NOMO-1 treated with dmso at 0.1 percent for 144 hours (cell line): ENCODE measurements at regions not wholly inside any gene's neighbourhood (a gene's known extent, or its start where the extent isn't known, plus 50 kb on each side); places are given as distances from the start of the nearest gene placed in this dataset.

Source experiments
- DNase-seq: peaks from one replicate; lab custom pipeline; 2025; ENCODE audit not compliant: unreplicated experiment; lab: John Stamatoyannopoulos, UW

DNA sequence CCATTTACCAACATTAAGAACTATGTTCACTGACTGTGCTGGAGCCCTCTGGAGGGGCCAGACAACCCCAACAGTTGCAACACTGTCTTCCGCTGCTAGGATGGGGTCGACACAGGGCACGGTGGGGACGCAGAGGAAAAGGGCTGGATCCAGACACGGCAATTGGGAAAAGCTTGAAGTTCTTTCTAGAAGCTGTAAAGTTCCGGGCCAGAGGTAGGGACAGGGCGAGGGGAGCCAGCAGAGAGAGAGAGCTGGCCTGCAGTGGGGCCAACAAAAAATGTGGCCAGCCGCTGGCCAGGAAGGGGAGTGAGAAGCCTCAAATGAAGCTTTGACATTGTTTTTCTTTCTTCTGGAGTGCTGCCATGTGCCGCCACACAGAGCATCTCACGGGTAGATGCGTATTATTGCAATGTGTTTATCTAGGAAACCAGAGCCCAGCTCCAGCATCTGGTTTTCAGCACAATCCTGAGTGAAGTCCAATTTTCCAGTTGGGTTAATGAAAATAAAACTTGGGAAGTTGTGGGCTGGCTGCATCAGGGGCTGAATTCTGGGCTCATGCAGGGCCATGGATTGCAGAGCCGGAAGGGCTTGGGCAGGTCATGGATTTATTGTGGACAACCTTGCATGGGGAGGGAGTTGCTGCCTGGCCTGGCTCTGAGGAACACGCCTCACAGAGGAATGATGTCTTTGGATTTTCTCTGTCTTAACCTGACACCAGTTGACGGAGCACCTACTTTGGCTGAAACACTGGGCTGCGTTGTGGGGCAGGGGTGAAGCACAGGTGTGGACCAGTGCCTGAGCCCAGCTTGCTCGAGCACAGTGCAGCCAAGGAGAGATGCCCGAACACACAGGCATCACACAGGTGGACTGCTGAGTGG lies 67.6 kb upstream of the AMPD3 start:
- DNase-seq: no peak

DNA sequence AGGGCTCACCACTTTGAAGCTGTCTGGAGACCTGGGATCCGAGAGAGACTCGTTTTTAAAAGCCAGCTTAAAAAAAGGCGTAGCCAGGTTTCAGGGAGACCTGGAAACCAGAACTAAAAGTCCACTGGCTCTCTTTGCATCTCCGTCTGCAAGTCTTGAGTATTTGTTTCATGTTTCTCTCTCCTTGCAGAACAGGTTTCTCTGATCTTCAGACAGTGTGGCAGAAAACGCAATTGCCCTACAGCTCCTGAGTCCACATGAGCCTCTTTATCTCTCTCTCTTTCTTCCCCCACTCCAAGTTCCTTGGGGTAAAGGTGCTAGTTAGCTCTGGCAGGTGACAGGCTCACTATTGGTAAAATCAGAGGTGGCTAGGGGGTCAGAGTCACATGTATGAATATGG lies 67.0 kb upstream of the AMPD3 start:
- no peak for DNase-seq

DNA sequence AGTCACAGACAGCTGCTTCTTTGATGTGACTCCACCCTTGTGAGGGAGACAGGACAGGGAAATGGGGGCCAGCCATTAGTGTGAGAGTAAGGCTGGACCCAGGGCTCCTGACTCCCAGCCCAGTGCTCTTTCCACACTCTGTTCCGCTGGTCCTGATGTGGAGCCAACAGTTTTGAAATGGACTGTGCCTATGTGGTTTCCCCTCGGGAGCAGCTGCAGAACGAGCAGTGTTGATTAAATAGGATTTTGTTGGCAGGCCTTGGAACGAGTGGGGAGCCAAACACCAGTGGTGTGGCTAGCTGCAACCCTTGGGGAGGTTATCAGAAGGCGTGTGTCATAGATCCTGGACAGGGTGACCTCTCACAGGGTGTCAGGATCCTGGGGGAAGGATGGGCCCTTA lies 66.5 kb upstream of the AMPD3 start:
- no peak for DNase-seq

DNA sequence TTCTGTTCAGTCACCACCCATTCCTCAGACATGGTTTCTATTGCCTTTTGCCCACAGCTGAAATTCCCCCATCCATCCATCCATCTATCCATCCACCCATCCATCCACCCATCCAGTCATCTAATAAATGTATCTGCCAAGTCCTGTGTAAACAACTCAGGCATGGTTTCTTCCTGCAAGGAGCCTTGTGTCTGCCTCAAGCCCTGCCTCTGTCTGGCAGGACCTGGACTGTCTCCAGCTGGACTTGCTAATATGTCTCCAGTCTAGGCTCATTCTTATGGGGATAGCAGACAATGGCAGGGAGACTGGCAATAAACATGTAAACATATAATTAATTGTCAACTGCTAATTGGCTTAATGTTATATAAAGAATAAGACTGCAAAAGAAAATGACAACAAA lies 64.7 kb upstream of the AMPD3 start:
- DNase-seq: no peak

DNA sequence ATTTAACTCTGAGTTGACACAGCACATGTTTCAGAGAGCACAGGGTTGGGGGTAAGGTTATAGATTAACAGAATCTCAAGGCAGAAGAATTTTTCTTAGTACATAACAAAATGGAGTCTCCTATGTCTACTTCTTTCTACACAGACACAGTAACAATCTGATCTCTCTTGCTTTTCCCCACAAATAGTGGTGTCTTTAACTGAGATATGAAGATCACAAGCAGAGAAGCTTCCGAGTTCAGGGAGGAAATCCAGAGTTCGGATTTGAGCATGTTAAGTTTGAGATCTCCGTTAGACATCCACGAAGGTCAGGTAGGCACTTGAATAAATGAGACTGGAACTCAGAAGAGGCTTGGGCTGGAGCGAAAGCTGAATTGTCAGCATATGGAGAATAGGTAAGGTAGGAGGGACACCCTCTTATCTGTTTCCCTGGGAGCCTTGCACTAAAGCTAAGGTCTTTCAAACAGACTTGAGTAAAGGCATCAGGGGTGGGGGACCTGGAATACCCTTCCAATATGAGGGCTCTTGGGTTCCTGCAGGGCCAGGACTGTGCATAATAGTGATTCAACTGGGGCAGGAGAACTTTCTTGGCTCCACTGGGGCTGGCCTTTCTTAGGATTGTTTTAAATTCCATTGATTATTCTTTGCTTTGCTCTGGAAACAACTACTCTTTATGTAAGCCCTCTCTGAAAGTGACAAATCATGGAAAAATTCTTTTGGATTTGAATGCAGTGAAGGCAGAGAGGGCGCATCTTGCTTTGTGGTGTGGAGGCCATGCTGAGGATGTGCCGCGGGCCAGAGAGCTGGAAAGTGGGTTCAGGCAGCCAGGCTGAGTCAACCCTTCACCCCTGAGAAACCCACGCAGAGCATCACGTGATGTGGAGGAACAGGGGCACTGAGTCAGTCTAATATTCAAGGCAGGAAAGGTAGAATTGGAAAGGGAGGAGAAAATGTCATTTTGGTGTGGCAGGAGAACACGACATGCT lies 62.7 kb upstream of the AMPD3 start:
- no peak for DNase-seq

DNA sequence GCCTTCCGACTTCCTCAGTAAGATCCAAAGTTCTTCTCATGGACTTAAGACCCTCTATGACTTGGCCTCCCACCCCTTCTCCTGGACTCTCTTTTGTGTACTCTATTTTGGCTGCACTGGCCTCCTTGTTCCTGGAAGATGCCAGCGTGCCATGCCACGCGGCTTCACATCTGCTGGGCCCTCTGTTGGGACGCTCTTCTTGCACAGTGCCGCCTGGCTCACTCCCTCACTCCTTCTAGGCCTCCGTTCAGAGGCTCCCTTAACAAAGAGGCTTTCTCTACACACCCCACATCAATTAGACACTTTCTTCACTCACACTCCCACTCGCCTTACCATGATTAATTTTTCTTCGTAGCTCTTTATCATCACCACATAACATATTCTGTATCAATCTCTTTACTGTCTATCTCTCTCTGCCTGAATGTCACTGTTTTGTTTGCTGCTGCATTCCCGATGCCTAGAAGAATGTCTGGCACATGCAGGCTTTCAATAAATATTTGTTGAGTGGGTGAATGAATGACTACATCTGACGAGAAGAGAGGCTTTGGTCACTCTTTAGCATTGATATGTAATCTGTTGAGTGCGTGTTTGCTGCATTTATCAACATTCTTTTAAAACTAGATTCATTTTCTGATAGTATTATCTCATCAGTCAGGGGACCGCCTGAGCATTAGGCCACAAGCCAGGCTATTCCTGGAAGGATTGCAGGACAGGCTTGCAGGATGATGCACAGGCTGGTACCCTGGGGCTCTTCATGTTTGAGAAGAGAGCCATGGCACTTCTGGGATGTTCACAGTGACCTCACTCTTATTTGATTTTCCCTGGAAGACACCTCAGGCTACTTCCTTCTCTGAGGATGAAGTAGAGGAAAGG lies 60.6 kb upstream of the AMPD3 start:
- no peak for DNase-seq

DNA sequence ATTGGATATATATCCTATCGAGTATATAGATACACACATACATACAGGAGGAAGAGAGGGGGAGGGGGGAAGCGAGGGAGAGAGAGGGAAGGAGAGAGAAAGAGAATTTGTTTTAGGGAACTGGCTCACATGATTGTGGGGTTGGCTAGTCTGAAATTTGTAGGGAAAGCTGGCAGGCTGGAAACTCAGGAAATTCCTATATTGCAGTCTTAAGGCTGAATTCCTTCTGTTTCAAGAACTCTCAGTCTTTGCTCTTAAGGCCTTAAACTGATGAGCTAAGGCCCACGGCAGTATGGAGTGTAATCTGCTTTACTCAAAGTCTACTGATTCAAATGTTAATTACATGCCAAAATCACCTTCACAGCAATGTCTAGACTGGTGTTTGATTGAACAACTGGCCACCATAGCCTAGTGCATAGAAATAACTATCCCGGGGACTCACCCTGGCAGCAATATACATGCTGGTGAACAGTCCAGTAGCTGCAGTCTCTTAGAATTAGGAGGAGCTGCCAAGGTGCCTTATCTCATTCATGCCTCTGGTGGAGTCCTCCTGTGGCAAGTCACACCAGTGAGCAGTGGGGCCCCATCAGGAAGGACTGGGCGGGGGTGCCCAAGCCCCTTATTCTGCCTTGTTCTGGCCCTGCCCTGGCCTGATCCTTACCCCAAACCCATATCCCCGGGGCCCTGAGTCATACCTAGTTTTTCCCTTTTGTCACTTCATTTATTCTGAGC lies 59.7 kb upstream of the AMPD3 start:
- DNase-seq: no peak

DNA sequence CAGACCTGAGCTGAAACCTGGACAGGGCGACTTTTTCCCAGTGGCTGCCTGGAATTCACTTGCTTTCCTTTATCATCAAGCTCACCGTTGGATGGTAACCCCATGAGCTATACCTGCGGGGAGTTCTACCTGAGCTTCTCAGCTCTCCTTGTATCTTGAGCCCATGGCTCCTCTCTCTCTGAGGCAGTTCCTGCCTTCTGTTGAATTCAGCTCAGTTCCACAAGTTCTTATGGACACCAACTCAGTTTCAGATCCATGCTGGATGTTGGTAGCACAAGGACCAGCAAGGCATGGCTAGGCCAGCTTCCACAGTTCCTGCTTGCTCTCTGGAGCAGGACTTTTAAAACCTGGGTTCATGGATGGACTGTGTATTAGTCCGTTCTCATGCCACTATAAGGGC lies 58.3 kb upstream of the AMPD3 start:
- no peak for DNase-seq

DNA sequence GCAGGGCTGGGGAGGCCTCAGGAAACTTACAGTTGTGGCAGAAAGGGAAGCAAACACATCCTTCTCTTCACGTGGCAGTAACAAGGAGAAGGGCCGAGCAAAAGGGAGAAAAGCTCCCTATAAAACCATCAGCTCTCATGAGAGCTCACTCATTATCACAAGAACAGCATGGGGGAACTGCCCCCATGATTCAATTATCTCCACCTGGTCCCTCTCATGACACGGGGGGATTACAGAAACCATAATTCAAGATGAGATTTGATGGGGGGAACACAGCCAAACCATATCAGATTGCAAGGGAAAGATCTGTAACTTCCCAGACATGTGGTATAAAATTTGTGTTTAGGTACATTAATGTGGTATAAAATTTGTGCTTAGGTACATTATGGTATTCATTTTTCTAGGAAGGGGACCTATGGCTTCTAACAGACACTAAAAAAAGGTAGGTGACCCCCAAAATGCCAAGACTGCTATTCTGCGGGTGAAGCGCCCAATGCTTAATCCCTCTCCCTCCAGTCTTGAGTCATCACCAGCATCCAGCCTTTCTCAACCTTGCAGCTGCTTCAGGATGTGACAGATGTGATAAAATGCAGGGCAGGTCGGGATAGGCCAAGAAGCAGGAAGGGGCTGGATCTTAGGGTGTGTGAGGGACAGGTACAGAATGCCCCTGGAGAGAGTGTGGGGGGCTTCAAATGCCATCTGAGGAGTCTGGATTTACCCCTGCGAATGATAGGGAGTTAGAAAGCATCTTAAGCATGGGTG lies 57.7 kb upstream of the AMPD3 start:
- no peak for DNase-seq

DNA sequence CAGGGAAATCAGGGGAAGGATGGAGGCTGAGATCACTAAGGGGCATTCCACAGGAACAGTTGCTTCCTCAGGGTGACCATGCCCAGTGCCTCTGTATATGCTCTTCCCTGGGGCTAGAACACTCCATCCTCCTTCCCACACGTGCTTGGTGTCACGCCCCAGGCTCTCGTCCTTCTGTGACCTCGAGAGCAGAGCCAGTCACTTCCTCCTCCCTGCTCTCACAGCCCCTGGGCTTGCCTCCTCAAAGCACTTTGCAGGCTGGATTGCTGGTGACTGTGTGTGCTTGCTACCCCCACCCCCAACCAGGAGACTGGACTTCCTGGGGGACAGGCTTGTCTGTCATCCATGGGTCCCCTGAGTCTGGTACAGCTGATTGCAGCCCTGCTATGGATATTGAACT lies 56.5 kb upstream of the AMPD3 start:
- DNase-seq: no peak

DNA sequence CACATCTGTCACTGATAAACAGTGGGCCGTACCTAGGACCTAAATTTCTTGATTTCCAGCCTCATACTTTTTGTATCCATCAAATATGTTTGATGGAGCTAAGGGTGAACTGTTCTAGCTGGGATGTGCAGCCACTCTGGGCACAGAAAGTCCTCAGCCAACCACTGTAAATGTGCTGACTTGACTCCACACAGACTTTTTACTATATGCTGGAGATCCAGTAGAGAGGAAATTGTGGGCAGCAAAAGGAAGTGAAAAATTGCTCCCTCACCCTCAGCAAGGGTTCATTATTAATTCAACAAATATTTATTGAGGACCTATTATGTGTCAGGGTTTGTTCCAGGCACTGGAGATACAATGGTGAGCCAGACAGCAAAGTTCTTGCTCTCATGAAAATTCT lies 54.2 kb upstream of the AMPD3 start:
- no peak for DNase-seq

DNA sequence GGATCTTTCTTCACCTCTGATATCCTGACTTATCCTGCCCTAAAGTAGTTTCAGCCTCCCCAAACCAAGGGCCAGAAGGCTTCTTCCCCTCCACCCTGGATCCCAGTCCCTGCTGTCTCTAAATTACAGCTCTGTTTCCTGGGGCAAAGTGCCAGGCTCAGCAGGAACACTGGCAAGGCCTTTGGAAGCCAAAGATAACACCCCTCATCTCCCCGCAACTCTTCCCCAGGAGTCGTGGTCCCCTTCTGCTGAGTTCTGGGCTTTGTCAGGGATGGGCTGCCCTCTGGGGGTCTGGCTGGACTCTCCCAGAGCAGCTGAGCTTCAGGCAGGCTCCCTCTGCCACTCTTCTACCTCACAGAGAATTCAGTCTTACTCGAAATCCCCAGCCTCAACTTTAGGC lies 53.8 kb upstream of the AMPD3 start:
- no peak for DNase-seq

DNA sequence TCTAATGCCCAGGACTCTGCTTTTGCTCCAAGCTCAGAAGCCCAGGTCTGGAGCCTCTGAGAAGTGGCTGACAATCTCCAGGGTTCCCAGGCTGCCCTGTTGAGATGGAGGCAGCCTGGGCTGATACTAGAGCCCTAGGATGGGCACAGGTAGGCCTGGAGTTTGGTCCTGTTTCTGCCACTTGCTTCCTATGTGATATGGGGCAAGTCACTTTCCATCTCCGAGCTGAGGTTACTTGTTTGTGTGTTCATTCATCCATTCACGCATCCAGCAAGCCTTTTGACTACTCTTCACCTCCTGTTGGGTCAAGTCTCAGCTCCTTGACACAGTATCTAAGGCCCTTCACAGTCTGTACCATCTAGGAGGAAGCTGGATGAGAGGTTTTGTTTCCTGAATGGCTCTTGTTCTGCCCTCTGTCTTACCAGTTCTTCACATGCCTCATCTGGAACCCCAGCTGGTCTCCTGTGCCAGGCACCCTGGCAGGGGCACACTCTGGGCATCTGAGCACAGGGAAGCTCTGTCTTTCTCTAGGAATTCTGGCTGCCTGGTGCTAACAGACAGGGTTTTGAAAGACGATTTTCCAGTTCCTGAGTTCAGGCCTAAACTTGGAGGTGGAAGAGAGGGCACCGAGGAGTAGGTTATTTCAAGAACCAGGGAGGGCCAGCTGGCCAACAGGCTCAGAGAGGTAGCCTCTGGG lies 53.2 kb upstream of the AMPD3 start:
- DNase-seq: no peak
